ENCODE measurements at regions not wholly inside any gene's neighbourhood (a gene's known extent, or its start where the extent isn't known, plus 50 kb on each side); places are given as distances from the start of the nearest gene placed in this dataset.

- DNase-seq (ENCODE audit: insufficient read length, low spot score, missing footprints) = no peak
- TF ChIP-seq, protein P1, sequence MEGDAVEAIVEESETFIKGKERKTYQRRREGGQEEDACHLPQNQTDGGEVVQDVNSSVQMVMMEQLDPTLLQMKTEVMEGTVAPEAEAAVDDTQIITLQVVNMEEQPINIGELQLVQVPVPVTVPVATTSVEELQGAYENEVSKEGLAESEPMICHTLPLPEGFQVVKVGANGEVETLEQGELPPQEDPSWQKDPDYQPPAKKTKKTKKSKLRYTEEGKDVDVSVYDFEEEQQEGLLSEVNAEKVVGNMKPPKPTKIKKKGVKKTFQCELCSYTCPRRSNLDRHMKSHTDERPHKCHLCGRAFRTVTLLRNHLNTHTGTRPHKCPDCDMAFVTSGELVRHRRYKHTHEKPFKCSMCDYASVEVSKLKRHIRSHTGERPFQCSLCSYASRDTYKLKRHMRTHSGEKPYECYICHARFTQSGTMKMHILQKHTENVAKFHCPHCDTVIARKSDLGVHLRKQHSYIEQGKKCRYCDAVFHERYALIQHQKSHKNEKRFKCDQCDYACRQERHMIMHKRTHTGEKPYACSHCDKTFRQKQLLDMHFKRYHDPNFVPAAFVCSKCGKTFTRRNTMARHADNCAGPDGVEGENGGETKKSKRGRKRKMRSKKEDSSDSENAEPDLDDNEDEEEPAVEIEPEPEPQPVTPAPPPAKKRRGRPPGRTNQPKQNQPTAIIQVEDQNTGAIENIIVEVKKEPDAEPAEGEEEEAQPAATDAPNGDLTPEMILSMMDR (IDR thresholded peaks at IDR 0.05; ENCODE audit: extremely low read depth, low read depth, low read length) = no peak
- H3K79me2 ChIP-seq (ENCODE audit: insufficient read depth, low read length) = no peaks in the 10 kb centered on the region
- no peak overlapping the region for H2AFZ ChIP-seq (ENCODE audit: low read length)
- no peaks in the 10 kb centered on the region for H3K9me3 ChIP-seq (ENCODE audit: low read depth, low read length)
- H3K4me2 ChIP-seq (ENCODE audit: insufficient read depth, low read length) = no peak overlapping the region
- no peaks in the 10 kb centered on the region for H3K36me3 ChIP-seq (ENCODE audit: insufficient read depth, low read length)
- H3K27me3 ChIP-seq (ENCODE audit: insufficient read depth, low read length) = no peaks in the 10 kb centered on the region
- H4K20me1 ChIP-seq (ENCODE audit: insufficient read depth, low read length) = no peaks in the 10 kb centered on the region
- H3K27ac ChIP-seq (ENCODE audit: low read depth, low read length) = no peak overlapping the region
- no peak overlapping the region for H3K4me3 ChIP-seq (ENCODE audit: insufficient read depth, low read length)
- H3K4me1 ChIP-seq (ENCODE audit: insufficient read depth, low read length) = no peaks in the 10 kb centered on the region
Observed at GRCh38 chr9:10706788-10707187, 94.0 kb upstream of the PTPRD start.

GRCh38 chr9:10721301-10721700, 108.5 kb upstream of the PTPRD start:
- H3K79me2 ChIP-seq (ENCODE audit: insufficient read depth, low read length) = no peaks in the 10 kb centered on the region
- no peak overlapping the region for H3K4me3 ChIP-seq (ENCODE audit: insufficient read depth, low read length)
- no peak overlapping the region for H3K27ac ChIP-seq (ENCODE audit: low read depth, low read length)
- H3K4me1 ChIP-seq (ENCODE audit: insufficient read depth, low read length) = no peaks in the 10 kb centered on the region
- no peak overlapping the region for H2AFZ ChIP-seq (ENCODE audit: low read length)
- DNase-seq (ENCODE audit: insufficient read length, low spot score, missing footprints) = no peak
- H3K27me3 ChIP-seq (ENCODE audit: insufficient read depth, low read length) = no peaks in the 10 kb centered on the region
- no peaks in the 10 kb centered on the region for H4K20me1 ChIP-seq (ENCODE audit: insufficient read depth, low read length)
- no peaks in the 10 kb centered on the region for H3K36me3 ChIP-seq (ENCODE audit: insufficient read depth, low read length)
- H3K9me3 ChIP-seq (ENCODE audit: low read depth, low read length) = no peaks in the 10 kb centered on the region
- TF ChIP-seq, protein P1 (IDR thresholded peaks at IDR 0.05; ENCODE audit: extremely low read depth, low read depth, low read length) = no peak
- no peak overlapping the region for H3K4me2 ChIP-seq (ENCODE audit: insufficient read depth, low read length)

DNA sequence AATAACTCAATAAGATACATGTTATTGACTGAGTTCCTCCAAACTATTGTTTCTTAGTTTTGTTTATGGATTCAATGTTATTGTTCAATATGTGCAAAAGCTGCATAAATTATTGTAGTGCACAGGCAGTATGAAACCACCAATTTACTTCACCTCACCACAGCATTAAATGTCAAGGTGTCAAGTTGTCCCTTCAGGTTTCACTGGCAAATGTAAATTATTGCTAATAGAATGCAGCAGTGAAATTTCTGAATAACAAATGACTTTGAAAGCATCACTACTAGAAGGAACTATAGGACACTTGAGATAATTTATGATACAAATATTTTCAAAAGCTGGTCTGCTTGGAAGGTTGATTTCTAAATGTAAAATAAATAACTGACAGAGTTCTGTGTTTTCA, 116.4 kb upstream of the PTPRD start:
- Histone ChIP-seq H3K79me2 (ENCODE audit: insufficient read depth, low read length) (no peaks in the 10 kb centered on the region), H3K27me3 (ENCODE audit: insufficient read depth, low read length) (no peaks in the 10 kb centered on the region), H3K4me3 (ENCODE audit: insufficient read depth, low read length) (no peak overlapping the region), H4K20me1 (ENCODE audit: insufficient read depth, low read length) (no peaks in the 10 kb centered on the region), H3K27ac (ENCODE audit: low read depth, low read length) (no peak overlapping the region), H3K4me2 (ENCODE audit: insufficient read depth, low read length) (no peak overlapping the region), H2AFZ (ENCODE audit: low read length) (no peak overlapping the region), H3K4me1 (ENCODE audit: insufficient read depth, low read length) (no peaks in the 10 kb centered on the region), H3K36me3 (ENCODE audit: insufficient read depth, low read length) (no peaks in the 10 kb centered on the region), H3K9me3 (ENCODE audit: low read depth, low read length) (no peaks in the 10 kb centered on the region)
- no peak for DNase-seq (ENCODE audit: insufficient read length, low spot score, missing footprints)
- TF ChIP-seq, protein P1 (IDR thresholded peaks at IDR 0.05; ENCODE audit: extremely low read depth, low read depth, low read length) = no peak

DNA sequence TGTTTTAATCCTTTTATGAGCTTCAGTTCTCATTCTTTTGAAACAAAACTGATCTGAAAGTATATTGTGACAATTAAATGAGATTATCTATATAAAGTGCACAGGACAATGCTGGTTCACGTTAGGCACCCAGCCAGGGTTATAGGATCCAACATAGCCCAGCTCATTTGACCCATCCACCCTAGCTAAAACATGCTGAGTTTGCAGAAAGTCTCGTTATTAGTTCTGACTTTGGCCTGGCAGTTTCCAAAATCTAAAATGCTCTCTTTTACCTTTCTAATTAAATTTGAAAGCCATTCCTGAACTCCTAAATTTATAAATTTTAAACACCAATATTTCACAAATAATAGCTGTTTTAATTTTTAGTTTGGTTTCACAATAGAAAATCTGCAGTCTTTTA, 131.9 kb upstream of the PTPRD start:
- Histone ChIP-seq H3K4me2 (ENCODE audit: insufficient read depth, low read length) (no peak overlapping the region), H3K36me3 (ENCODE audit: insufficient read depth, low read length) (no peaks in the 10 kb centered on the region)
- TF ChIP-seq, protein P1 (IDR thresholded peaks at IDR 0.05; ENCODE audit: extremely low read depth, low read depth, low read length) = no peak

More for the DNA sequence above, 131.9 kb upstream of the PTPRD start:
- H4K20me1 ChIP-seq (ENCODE audit: insufficient read depth, low read length) = no peaks in the 10 kb centered on the region
- DNase-seq (ENCODE audit: insufficient read length, low spot score, missing footprints) = no peak
- no peaks in the 10 kb centered on the region for H3K9me3 ChIP-seq (ENCODE audit: low read depth, low read length)
- no peaks in the 10 kb centered on the region for H3K4me1 ChIP-seq (ENCODE audit: insufficient read depth, low read length)
- no peaks in the 10 kb centered on the region for H3K79me2 ChIP-seq (ENCODE audit: insufficient read depth, low read length)
- H2AFZ ChIP-seq (ENCODE audit: low read length) = no peak overlapping the region
- no peak overlapping the region for H3K4me3 ChIP-seq (ENCODE audit: insufficient read depth, low read length)
- no peaks in the 10 kb centered on the region for H3K27me3 ChIP-seq (ENCODE audit: insufficient read depth, low read length)
- no peak overlapping the region for H3K27ac ChIP-seq (ENCODE audit: low read depth, low read length)

Data from osteoblast (primary cell).